GM21381 (cell line): ENCODE measurements at regions not wholly inside any gene's neighbourhood (a gene's known extent, or its start where the extent isn't known, plus 50 kb on each side); places are given as distances from the start of the nearest gene placed in this dataset.
"Not testable (repeated sequence)": the region's sequence is repeated elsewhere in the genome, so short reads cannot be mapped to it uniquely, and the experiment has no call there.

Experiments
- ATAC-seq: cut with Tn5 transposase; IDR thresholded peaks from one replicate; pipeline ENCODE4 v1.9.1; 2021; ENCODE audit warnings: mild to moderate bottlenecking, moderate library complexity; ENCODE audit not compliant: unreplicated experiment

GRCh38 chr6:103496588-103496987 lies 1363.1 kb downstream of the HACE1 start:
- ATAC-seq = not testable (repeated sequence)

- ATAC-seq = no peak
Measured at GRCh38 chr6:103456652-103457051, 1403.1 kb downstream of the HACE1 start.

GRCh38 chr6:103455275-103455674 lies 1404.4 kb downstream of the HACE1 start:
- no peak for ATAC-seq

- ATAC-seq = no peak
Measured at GRCh38 chr6:103409475-103409874, 1450.2 kb downstream of the HACE1 start.

GRCh38 chr6:103405321-103405720 lies 1454.4 kb downstream of the HACE1 start:
- ATAC-seq = no peak

GRCh38 chr6:103404799-103405198 lies 1454.9 kb downstream of the HACE1 start:
- no peak for ATAC-seq

GRCh38 chr6:103396768-103397167 lies 1463.0 kb downstream of the HACE1 start:
- ATAC-seq = no peak

GRCh38 chr6:103379272-103379671 lies 1480.4 kb downstream of the HACE1 start:
- no peak for ATAC-seq

- no peak for ATAC-seq
Measured at GRCh38 chr6:103367212-103367611, 1492.5 kb downstream of the HACE1 start.

GRCh38 chr6:103356531-103356930 lies 1503.2 kb downstream of the HACE1 start:
- ATAC-seq = no peak

GRCh38 chr6:103344554-103345163 lies 1515.1 kb downstream of the HACE1 start:
- ATAC-seq = no peak

- no peak for ATAC-seq
Measured at GRCh38 chr6:103335412-103335811, 1524.3 kb downstream of the HACE1 start.

- ATAC-seq = no peak
Measured at GRCh38 chr6:103326760-103327757, 1532.7 kb downstream of the HACE1 start.

- ATAC-seq = no peak
Measured at GRCh38 chr6:103313432-103313831, 1546.3 kb downstream of the HACE1 start.

- not testable (repeated sequence) for ATAC-seq
Measured at GRCh38 chr6:103294376-103294775, 1565.3 kb downstream of the HACE1 start.

GRCh38 chr6:103284835-103285234 lies 1574.9 kb downstream of the HACE1 start:
- no peak for ATAC-seq

GRCh38 chr6:103280417-103280816 lies 1579.3 kb downstream of the HACE1 start:
- ATAC-seq = no peak

- no peak for ATAC-seq
Measured at GRCh38 chr6:103277936-103278335, 1581.8 kb downstream of the HACE1 start.

GRCh38 chr6:103273048-103273447 lies 1586.7 kb downstream of the HACE1 start:
- no peak for ATAC-seq

GRCh38 chr6:103269581-103269980 lies 1590.1 kb downstream of the HACE1 start:
- no peak for ATAC-seq

- ATAC-seq = no peak
Measured at GRCh38 chr6:103268335-103268734, 1591.4 kb downstream of the HACE1 start.

GRCh38 chr6:103264020-103264419 lies 1595.7 kb downstream of the HACE1 start:
- no peak for ATAC-seq
